ENCODE measurements at regions not wholly inside any gene's neighbourhood (a gene's known extent, or its start where the extent isn't known, plus 50 kb on each side); places are given as distances from the start of the nearest gene placed in this dataset.

DNA sequence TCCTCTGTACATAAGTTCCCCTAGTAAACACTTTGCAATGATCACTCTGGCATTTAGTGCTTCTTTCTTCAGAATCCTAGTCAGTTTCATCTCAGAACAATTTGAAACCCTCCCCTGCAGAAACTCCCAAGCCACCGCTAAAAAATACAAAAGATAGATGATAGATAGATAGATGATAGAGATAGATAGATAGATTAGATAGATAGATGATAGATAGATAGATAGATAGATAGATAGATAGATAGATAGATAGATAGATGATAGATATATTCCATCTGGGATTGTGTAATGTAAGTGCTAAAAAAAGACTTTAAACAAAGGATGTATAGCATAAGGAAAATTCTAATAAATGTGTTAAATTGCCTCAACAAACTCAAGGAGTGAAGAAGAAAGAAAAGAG, 212.6 kb upstream of the POGK start:
- H3K4me3 ChIP-seq (replicated peaks in 1 of 2; ENCODE audit: low read depth in 1 of 2, low read length in 2 of 2), result no peak overlapping the region

More for the DNA sequence above, 212.6 kb upstream of the POGK start:
- no peak overlapping the region for H3K4me2 ChIP-seq (ENCODE audit: low read length)
- no peaks in the 10 kb centered on the region for H3K9me3 ChIP-seq (ENCODE audit: control insufficient read depth in 1 of 2, insufficient read depth in 1 of 2, low read depth in 1 of 2, low read length in 2 of 2)
- H3K79me2 ChIP-seq (ENCODE audit: insufficient read depth, low read length), result no peaks in the 10 kb centered on the region
- intact Hi-C loops (cut with micrococcal nuclease), result no loop called here
- no peak for TF ChIP-seq MAX (IDR thresholded peaks at IDR 0.05)
- TF ChIP-seq SP1 (IDR thresholded peaks at IDR 0.05; ENCODE audit: low read depth), result no peak
- TF ChIP-seq ZFX (IDR thresholded peaks at IDR 0.05), result no peak
- no peak for TF ChIP-seq POLR2AphosphoS5 (IDR thresholded peaks at IDR 0.05; ENCODE audit: low read depth, low read length)
- no peak for TF ChIP-seq CEBPB (IDR thresholded peaks at IDR 0.05; ENCODE audit: low read depth)
- TF ChIP-seq REST (IDR thresholded peaks at IDR 0.05; ENCODE audit: low read depth), result no peak
- no peak for TF ChIP-seq ELF1 (IDR thresholded peaks at IDR 0.05; ENCODE audit: borderline replicate concordance, low read depth)
- TF ChIP-seq RAD21 (IDR thresholded peaks at IDR 0.05; ENCODE audit: low read depth), result no peak
- no peak overlapping the region for H2AFZ ChIP-seq (ENCODE audit: low read depth, low read length, poor library complexity, severe bottlenecking)
- H3K9me2 ChIP-seq (ENCODE audit: insufficient read depth), result no peaks in the 10 kb centered on the region
- no peak for DNase-seq (ENCODE audit: low read depth, low spot score)
- BruUV-seq (replicated peaks), result no TSS peak
- POLR2A ChIA-PET, result no interaction called here
- H3K27ac ChIP-seq (ENCODE audit: low read depth, low read length), result no peak overlapping the region
- H3K27me3 ChIP-seq (ENCODE audit: insufficient read depth, low read length), result peaks cover 18% of the 10 kb centered on the region
- no peak for ATAC-seq
- CTCF ChIA-PET, result no interaction called here
- H3K9ac ChIP-seq (ENCODE audit: low read length), result no peak overlapping the region
- H3K4me1 ChIP-seq (ENCODE audit: control insufficient read depth in 1 of 2, insufficient read depth in 2 of 2, low read length in 2 of 2), result no peaks in the 10 kb centered on the region
- H4K20me1 ChIP-seq (ENCODE audit: insufficient read depth), result no peaks in the 10 kb centered on the region
- RAD21 ChIA-PET (ENCODE audit: low non-redundant PET in 1 of 2, low total read pairs in 2 of 2, uncharacterized antibody in 2 of 2, unreplicated experiment in 2 of 2), result no interaction called here
- H3K36me3 ChIP-seq (ENCODE audit: control insufficient read depth in 1 of 2, insufficient read depth in 2 of 2, low read length in 2 of 2), result no peaks in the 10 kb centered on the region
